ENCODE measurements at regions not wholly inside any gene's neighbourhood (a gene's known extent, or its start where the extent isn't known, plus 50 kb on each side); places are given as distances from the start of the nearest gene placed in this dataset.

DNA sequence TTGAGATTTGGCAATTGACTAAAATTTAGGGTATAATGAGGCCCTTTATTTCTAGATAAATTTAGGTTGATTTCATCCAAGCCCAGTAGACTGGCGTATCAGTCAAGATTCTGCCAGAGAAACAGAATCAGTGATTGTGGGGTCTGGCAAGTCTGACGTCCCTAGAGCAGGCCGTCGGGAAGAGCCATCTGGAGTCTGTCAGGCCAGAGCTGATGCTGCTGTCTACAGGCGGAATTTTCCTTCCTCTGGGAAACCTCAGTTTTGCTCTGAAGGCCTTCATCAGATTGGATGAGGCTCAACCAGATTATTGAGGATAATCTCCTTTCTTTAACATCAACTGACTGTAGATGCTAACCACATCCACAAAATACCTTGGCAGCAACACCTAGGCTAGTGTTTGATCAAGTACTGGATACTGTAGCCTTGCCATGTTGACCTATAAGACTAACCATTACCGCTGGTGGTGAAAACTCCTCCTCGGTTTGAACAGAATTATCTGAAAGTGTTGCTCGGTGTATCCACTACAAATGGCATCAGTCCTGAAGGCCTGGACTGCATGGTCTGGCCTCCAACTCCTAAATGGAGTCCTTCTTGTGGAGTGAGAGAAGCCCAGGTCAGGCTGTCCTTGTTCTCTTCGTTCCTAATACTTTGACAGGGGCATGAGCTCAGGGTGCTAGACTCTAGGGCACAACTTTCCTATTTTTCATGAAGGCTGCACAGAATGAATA is 83.2 kb upstream of the ANKH start:
- no peak for TF ChIP-seq EP300 (IDR thresholded peaks at IDR 0.05)
- TF ChIP-seq, protein P1, sequence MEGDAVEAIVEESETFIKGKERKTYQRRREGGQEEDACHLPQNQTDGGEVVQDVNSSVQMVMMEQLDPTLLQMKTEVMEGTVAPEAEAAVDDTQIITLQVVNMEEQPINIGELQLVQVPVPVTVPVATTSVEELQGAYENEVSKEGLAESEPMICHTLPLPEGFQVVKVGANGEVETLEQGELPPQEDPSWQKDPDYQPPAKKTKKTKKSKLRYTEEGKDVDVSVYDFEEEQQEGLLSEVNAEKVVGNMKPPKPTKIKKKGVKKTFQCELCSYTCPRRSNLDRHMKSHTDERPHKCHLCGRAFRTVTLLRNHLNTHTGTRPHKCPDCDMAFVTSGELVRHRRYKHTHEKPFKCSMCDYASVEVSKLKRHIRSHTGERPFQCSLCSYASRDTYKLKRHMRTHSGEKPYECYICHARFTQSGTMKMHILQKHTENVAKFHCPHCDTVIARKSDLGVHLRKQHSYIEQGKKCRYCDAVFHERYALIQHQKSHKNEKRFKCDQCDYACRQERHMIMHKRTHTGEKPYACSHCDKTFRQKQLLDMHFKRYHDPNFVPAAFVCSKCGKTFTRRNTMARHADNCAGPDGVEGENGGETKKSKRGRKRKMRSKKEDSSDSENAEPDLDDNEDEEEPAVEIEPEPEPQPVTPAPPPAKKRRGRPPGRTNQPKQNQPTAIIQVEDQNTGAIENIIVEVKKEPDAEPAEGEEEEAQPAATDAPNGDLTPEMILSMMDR (IDR thresholded peaks at IDR 0.05): no peak
- TF ChIP-seq POLR2A (IDR thresholded peaks at IDR 0.05): no peak
- TF ChIP-seq POLR2AphosphoS5 (IDR thresholded peaks at IDR 0.05): no peak
